OCI-LY3 (cell line): ENCODE measurements at regions not wholly inside any gene's neighbourhood (a gene's known extent, or its start where the extent isn't known, plus 50 kb on each side); places are given as distances from the start of the nearest gene placed in this dataset.

Experiments
- H2AFZ ChIP-seq: fragments of 200-600, 300-600 bp; shearing (Covaris generic); 2 replicates; pipeline ENCODE4 v1.6.0; 2014; ENCODE audit warnings: antibody characterized with exemption, low read depth, low read length
- H3K27ac ChIP-seq: fragments of 200-600, 300-600 bp; sonication (generic); 2 replicates; pipeline ENCODE4 v1.5.1; 2014; ENCODE audit warnings: mild to moderate bottlenecking, low read length, moderate library complexity, mixed read lengths
- H3K27me3 ChIP-seq: fragments of 200-600, 300-600 bp; sonication (generic); 2 replicates; pipeline ENCODE4 v1.6.1; 2014; ENCODE audit warnings: low read depth, low read length, mixed read lengths
- H3K36me3 ChIP-seq: fragments of 200-600, 300-600 bp; sonication (generic); replicated peaks from 2 replicates; pipeline ENCODE3; 2014; ENCODE audit warnings: low read depth, low read length, mixed read lengths
- H3K4me1 ChIP-seq: fragments of 300-600, 200-600 bp; sonication (generic); 2 replicates; pipeline ENCODE4 v1.6.1; 2014; ENCODE audit warnings: low read length, mixed read lengths
- H3K4me2 ChIP-seq: fragments of 200-600, 300-600 bp; sonication (generic); 2 replicates; pipeline ENCODE4 v1.6.1; 2014; ENCODE audit warnings: low read length, mixed read lengths
- H3K4me3 ChIP-seq: fragments of 300-600, 200-600 bp; sonication (generic); 2 replicates; pipeline ENCODE4 v1.5.1; 2014; ENCODE audit warnings: antibody characterized with exemption, mild to moderate bottlenecking, low read length, moderate library complexity
- H3K79me2 ChIP-seq: fragments of 300-600, 200-600 bp; shearing (Covaris generic); 2 replicates; pipeline ENCODE4 v1.6.1; 2014; ENCODE audit warnings: mild to moderate bottlenecking, low read length, mixed read lengths
- H3K9ac ChIP-seq: fragments of 300-600, 200-600 bp; shearing (Covaris generic); 2 replicates; pipeline ENCODE4 v1.6.0; 2014; ENCODE audit warnings: mild to moderate bottlenecking, low read length, moderate library complexity
- H3K9me3 ChIP-seq: fragments of 200-600, 300-600 bp; shearing (Covaris generic); 2 replicates; pipeline ENCODE4 v1.6.1; 2014; ENCODE audit warnings: low read length, mixed read lengths; ENCODE audit not compliant: insufficient read depth
- H4K20me1 ChIP-seq: fragments of 200-600, 300-600 bp; sonication (generic); 2 replicates; pipeline ENCODE4 v1.6.1; 2016; ENCODE audit warnings: low read length, mixed read lengths; ENCODE audit not compliant: insufficient read depth
- EZH2phosphoT487 ChIP-seq: fragments of 200-600 bp; shearing (Covaris generic); IDR thresholded peaks from 2 replicates; pipeline ENCODE4 v1.6.1; 2018; ENCODE audit warnings: antibody characterized with exemption, mixed run types, low read depth
- TF ChIP-seq, protein P1 (sequence below): fragments of 200-600, 300-600 bp; sonication (generic); IDR thresholded peaks from 2 replicates; pipeline ENCODE4 v1.5.1; 2014; ENCODE audit warnings: antibody characterized with exemption, low read length, low read depth

DNA sequence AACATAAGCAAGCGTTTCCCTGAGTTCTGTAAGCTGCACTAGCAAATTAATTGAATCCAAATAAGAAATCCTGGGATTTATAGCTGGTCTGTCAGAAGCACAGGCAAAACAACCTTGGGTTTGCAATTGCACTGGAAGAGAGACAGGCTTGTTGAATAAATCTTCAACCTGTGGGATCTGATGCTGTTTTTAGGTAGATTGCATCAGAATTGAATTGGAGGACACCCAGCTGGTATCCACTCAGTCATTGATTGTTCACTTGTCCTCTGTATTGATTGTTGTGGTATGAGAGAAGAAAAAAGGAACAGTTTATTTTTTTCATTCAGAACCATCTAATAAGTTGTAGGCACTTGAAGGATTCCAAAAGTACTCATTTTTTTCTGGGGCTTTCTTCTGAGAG is 497.4 kb downstream of the SIPA1L2 start:
- H3K4me1 ChIP-seq, result no peaks in the 10 kb centered on the region
- no peak overlapping the region for H3K27ac ChIP-seq
- H4K20me1 ChIP-seq, result no peaks in the 10 kb centered on the region
- no peak overlapping the region for H3K9ac ChIP-seq
- no peak overlapping the region for H3K4me3 ChIP-seq
- no peak overlapping the region for H3K4me2 ChIP-seq
- H2AFZ ChIP-seq, result no peak overlapping the region
- H3K36me3 ChIP-seq, result no peaks in the 10 kb centered on the region
- no peaks in the 10 kb centered on the region for H3K9me3 ChIP-seq
- H3K79me2 ChIP-seq, result no peaks in the 10 kb centered on the region
- H3K27me3 ChIP-seq, result no peaks in the 10 kb centered on the region
- TF ChIP-seq, protein P1, sequence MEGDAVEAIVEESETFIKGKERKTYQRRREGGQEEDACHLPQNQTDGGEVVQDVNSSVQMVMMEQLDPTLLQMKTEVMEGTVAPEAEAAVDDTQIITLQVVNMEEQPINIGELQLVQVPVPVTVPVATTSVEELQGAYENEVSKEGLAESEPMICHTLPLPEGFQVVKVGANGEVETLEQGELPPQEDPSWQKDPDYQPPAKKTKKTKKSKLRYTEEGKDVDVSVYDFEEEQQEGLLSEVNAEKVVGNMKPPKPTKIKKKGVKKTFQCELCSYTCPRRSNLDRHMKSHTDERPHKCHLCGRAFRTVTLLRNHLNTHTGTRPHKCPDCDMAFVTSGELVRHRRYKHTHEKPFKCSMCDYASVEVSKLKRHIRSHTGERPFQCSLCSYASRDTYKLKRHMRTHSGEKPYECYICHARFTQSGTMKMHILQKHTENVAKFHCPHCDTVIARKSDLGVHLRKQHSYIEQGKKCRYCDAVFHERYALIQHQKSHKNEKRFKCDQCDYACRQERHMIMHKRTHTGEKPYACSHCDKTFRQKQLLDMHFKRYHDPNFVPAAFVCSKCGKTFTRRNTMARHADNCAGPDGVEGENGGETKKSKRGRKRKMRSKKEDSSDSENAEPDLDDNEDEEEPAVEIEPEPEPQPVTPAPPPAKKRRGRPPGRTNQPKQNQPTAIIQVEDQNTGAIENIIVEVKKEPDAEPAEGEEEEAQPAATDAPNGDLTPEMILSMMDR, result no peak
- TF ChIP-seq EZH2phosphoT487, result no peak

DNA sequence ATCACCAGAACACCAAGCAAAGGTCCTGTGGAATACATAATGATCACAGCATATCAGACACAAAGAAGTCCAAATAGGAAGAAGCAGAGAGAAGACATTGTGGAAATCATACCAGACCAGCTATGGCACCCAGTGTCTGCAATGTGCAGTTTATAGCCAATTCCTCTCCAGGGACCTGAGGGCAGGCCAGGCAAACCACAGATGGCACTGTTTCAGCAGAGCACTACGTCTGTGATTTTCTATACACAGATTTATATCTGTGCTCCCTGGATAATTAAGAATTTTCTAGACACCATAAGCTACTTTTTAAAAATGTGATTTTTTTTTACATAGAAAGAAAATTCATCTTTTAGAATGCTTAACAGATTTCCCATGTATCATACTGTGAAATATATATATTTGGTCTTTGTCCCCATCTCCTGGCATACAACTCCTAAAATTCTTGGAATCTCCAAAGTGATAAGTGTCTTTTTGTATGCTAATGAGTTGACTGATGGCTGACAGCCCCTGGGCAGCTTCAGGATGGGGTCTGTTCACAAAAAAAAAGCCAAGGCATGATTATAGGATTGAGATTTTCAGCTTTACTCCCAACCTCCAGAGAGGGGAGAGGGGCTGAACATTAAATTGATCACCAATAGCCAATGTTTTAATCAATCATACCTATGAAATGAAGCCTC is 498.1 kb downstream of the SIPA1L2 start:
- no peak for TF ChIP-seq EZH2phosphoT487
- TF ChIP-seq, protein P1, result no peak
- Histone ChIP-seq H2AFZ (no peak overlapping the region), H3K4me1 (no peaks in the 10 kb centered on the region), H3K79me2 (no peaks in the 10 kb centered on the region), H3K4me2 (no peak overlapping the region), H3K27me3 (no peaks in the 10 kb centered on the region), H3K9ac (no peak overlapping the region), H3K27ac (no peak overlapping the region), H4K20me1 (no peaks in the 10 kb centered on the region), H3K36me3 (no peaks in the 10 kb centered on the region), H3K4me3 (no peak overlapping the region), H3K9me3 (no peaks in the 10 kb centered on the region)

DNA sequence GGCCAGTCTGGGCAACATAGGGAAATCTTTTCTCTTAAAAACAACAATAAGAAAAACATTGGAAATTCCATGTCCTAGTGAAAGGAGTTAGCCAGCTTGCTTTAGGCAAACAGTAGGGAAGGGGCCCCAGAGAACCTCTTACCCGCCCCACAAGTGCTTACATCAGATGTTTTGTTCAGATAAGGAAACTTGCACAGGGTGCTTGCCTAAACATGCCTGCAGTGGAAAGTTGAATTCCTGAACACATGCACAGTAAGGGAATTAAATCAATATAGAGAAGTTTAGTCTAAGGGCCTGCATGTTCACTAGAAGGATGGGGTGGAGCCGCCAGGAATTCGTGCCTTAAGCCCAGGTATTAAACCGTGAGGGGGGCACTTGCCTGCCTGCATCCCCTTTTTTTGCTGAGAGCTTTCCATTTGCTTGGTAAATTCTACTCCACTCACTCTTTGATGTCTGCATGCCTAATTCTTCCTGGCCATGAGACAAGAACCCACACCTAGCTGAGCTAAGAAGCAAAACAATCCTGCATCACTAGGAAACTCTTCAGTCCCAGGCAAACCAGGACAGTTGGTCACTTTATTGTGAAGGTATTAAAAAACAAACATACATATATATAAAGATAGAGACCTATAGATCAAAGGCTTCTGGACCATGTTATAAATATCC is 499.0 kb downstream of the SIPA1L2 start:
- Histone ChIP-seq H3K4me1 (no peaks in the 10 kb centered on the region), H3K27me3 (peaks cover 2% of the 10 kb centered on the region; the same call in 1 of the 2 replicates), H3K4me3 (no peak overlapping the region), H3K36me3 (no peaks in the 10 kb centered on the region), H3K4me2 (no peak overlapping the region), H3K9ac (no peak overlapping the region), H4K20me1 (no peaks in the 10 kb centered on the region), H3K79me2 (no peaks in the 10 kb centered on the region), H2AFZ (no peak overlapping the region), H3K9me3 (no peaks in the 10 kb centered on the region), H3K27ac (no peak overlapping the region)
- TF ChIP-seq, protein P1, result no peak
- TF ChIP-seq EZH2phosphoT487, result no peak

DNA sequence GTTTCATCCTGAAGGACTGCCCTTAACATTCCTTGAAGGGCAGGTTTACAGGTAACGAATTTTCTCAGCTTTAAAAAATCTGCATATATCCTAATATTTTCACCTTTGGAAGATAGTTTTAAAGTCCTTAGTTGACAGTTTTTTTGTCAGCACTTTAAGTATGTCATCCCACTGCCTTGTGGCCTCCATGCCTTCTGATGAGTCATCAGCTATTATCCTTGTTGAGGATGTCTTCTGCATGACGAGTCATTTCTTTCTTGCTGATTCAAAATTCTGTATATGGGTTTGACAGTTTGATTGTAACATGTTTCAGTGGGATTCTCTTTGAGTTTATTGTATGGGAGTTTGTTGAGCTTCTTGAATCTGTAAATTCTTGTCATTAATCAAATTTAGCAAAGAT is 500.6 kb downstream of the DISC1 start:
- no peak overlapping the region for H3K4me2 ChIP-seq
- no peaks in the 10 kb centered on the region for H3K9me3 ChIP-seq
- H2AFZ ChIP-seq, result no peak overlapping the region
- no peak overlapping the region for H3K4me3 ChIP-seq
- no peak overlapping the region for H3K9ac ChIP-seq
- no peak for TF ChIP-seq EZH2phosphoT487
- TF ChIP-seq, protein P1, result no peak
- no peaks in the 10 kb centered on the region for H3K4me1 ChIP-seq
- H4K20me1 ChIP-seq, result no peaks in the 10 kb centered on the region
- no peak overlapping the region for H3K27ac ChIP-seq
- H3K79me2 ChIP-seq, result no peaks in the 10 kb centered on the region
- no peaks in the 10 kb centered on the region for H3K36me3 ChIP-seq
- peaks cover 4% of the 10 kb centered on the region; the same call in 1 of the 2 replicates for H3K27me3 ChIP-seq
